GM04503 (cell line): ENCODE measurements at regions not wholly inside any gene's neighbourhood (a gene's known extent, or its start where the extent isn't known, plus 50 kb on each side); places are given as distances from the start of the nearest gene placed in this dataset.
"Not testable (repeated sequence)": the region's sequence is repeated elsewhere in the genome, so short reads cannot be mapped to it uniquely, and the experiment has no call there.

Source experiments
- DNase-seq: peaks from one replicate; pipeline ENCODE4 v3.0.0-alpha.2; 2012; ENCODE audit warnings: low read depth

DNA sequence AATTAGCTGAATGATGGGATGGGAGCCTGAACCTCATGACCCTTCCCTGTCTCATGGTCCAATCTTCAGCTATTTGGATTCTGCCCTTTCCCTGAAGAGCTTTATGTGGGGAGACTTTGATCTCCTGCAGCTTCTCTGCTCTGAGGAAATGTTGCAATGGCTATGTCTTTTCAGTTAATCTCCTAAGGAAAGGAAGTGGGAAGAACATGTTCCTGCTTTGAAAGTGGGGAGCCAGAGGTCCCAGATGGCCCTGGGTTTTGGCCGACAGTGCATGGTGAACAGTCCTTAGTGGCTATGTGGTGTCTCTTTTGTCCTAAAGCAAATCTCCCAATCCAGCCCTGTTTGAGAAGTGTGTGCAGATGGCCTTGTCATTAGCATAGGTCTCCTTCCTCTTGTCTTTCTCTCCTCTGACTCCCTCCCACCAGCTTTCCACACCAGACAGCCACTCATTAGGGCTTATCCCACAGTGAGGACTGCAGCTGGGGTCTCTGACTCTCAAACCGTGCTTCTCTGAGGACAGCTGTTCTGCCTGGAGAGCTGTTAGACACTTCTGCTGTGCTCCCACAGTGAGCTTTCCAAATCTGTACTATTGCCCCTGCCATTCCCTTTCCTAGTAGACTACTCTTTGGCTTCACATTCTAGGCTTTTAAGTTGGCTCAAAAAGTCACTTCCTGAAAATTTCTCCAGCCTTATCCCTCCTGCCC, 365.8 kb upstream of the UMPS start:
- no peak for DNase-seq

DNA sequence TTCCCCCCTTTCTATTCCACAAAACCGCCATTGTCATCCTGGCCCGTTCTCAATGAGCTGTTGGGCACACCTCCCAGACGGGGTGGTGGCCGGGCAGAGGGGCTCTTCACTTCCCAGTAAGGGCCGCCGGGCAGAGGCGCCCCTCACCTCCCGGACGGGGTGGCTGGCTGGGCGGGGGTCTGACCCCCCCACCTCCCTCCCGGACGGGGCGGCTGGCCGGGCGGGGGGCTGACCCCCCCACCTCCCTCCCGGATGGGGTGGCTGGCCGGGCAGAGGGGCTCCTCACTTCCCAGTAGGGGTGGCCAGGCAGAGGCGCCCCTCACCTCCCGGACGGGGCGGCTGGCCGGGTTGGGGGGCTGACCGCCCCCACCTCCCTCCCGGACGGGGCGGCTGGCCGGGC, 363.6 kb upstream of the UMPS start:
- not testable (repeated sequence) for DNase-seq

DNA sequence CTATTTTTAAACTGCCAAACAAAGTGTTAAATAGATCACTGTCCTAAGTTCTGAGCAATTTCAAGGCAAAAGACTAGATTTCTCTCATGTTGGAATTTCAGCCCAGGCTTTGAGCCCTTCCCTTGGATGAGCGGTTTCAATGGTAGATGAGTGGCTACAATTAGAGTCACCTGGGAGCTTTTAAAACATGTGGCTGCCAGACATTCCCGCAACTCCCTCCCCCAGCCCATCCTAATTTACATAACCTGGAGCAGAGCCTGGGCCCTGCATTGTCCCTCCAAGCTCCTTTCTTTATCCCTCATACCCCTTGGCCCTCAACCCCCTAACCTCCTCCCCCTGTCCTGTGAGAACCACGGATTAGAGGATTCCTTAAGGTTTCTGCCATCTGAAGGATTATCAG, 357.5 kb upstream of the UMPS start:
- no peak for DNase-seq

DNA sequence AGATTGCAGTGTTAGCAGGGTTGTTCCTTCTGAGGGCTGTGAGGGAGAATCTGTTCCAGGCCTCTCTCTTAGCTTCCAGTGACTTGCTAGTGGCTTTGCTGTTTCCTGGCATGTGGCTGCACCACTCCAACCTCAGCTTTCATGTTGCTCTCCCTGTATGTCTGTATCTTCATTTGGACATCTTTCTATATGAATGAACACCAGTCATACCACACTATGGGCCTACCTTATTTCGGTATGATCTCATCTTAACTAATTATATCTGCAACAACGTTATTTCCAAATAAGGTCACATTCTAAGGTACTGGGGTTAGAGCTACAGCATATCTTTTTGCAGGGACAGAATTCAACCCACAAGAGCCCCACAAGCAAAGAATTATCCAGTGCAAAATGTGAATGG, 356.7 kb upstream of the UMPS start:
- no peak for DNase-seq

DNA sequence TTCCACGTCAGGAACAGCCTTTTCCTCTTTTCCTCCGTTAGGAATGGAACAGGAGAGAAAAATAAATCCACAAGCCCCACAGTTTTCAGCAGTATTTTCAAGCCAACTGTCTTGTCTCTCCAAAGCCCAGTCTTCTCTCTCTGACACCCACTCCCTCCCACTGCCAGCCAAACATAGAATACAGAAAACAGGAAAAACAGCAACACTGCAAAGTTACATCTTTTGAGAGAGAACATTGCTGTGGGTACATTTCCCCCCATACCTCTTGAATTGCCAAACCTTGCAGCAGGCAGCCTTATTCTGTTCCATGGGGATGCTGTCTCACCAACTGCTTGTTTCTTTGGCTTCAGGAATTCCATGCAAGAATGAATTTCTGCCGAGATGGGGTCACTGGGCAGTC, 355.7 kb upstream of the UMPS start:
- no peak for DNase-seq

DNA sequence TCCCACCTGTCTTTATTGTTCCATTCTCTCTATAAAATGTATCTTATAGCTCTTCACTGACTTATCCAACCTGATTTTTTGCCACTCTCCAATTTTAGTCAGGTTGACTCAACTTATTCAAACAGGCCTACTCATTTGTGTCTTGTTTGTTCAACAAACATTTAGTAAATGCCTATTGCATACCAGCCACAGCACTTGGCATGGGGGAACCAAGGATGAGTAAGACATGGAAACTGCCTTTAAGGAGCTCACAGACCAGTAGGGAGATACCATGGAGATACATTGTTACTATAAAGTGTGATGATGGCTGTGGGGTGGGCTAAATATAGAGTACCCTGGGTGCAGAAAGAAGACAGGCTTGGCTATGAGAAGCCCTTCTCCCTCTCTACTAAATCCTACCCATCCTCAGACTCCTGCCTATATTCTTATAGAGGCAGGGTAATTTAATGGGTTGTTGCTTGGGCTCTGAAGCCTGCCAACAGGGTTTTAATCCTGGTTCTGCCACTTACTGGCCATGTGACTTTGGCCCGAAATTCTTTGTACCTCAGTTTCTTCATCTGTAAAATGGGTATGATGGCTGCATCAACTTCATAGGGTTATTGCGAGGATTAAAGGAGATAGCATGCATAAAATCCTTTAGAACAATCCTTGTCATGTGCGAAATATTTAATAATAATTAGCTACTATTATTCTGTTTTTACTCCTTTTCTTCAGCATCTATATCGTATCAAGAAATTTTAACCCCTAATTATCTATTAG, 348.5 kb upstream of the UMPS start:
- no peak for DNase-seq

DNA sequence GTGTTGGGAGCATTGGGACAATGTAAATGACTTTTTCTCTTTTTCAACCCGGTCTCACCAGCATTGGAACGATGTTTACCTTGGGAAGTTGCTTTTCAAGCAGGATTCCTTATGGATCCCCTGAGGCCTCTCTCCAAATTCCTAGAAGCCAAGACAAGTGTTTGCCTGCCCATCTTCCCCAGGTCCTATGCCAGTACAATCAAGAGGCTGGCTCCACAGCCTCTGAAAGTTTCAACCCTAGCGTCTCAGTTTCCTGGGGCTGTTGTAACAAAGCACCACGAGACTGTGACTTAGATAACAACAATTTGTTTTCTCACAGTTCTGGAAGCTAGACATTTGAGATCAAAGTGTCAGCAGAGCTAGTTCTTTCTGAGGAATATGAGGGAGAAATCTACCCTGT, 347.2 kb upstream of the UMPS start:
- no peak for DNase-seq

DNA sequence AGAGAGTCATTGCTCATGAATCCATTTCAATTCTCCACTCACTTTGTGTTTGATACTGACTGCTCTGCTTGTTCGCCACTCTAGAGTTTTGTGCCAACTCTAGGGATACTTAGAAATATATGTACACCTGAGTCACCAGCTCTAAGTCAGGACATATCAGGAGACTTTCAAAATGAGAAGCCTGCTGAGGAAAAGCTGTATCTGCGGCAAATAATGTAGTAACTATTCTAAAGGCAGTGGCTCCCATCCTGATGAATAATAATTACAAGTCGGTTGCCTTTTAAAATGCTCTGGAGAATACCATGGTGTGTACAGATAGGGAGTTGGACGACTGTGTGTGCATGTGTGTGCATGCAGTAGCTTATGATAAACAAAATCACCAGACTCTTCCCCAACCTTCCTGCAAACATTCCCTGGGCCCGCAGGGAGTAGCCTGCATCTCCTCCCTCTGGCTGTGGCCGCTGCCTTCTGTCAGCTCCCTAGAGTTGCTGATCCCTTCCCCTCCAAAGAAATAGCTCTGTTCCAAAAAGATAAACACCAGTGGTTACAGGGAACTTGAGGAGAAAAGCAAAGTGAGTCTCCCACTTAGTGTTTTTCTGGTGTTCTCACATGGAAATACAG, 346.3 kb upstream of the UMPS start:
- DNase-seq: no peak

DNA sequence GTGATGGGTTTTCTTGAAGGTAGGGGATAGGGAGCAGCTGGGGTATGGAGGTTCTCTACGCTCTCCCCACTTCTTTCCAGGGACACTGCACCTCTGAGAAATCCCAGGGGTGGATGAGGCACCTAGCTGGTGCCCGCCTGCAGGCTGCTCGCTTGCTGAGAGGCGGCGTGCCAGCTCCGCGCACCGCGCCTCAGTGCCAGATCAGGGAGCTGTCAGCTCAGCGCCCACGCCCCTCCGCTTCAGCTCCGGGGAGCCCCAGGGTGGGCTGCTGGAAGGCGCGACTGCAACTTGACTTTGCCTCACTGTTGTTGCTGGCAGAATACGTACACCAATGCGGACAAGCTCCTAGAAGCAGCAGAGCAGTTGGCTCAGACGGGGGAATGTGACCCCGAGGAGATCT, 345.7 kb upstream of the UMPS start:
- no peak for DNase-seq

DNA sequence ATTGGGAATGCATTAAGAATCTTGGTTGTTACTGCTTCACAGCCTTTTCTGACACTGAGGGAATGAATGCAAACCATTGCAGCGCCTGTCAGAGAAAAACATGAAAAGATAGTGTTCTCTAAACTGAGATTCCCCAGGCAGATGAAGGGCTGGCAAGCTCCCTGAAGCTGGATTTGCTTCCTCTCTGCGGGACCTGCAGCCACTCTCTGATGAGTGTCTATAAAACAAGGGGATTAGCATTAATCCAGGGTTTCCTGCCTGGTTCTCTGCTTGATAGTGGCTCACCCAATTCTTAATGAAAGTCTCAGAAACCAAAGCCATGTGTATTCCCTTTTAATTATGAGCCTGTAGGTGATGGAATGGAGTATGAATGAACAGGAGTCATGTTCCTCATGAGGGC, 344.3 kb upstream of the UMPS start:
- DNase-seq: no peak

DNA sequence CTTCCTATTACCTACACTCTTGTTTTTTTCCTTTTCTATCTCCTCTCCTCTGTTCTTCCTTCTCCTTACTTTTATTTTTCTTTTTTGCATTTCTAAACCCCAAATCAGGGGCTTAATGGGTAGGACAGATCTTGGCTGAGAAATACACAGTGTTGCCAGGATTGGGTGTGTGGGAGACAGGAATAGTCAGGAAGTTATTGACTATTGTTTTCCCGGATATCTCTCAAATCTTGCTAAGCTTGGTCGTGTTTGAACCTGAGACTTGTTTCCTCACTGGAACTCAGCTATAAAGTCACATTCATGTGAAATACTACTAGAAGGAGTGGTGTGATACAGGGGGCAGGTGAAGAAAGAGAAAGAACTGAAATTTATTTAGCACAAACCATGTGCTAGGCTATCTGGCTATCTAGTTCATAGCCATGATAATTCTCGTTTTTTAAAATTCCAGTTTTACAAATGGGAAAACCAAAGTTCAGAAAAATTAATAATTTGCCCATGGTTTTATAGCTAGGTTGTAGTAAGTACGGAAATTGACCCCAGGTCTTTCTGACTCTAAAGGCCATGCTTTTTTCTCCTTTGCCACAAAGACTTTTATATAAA, 343.2 kb upstream of the UMPS start:
- DNase-seq: no peak

DNA sequence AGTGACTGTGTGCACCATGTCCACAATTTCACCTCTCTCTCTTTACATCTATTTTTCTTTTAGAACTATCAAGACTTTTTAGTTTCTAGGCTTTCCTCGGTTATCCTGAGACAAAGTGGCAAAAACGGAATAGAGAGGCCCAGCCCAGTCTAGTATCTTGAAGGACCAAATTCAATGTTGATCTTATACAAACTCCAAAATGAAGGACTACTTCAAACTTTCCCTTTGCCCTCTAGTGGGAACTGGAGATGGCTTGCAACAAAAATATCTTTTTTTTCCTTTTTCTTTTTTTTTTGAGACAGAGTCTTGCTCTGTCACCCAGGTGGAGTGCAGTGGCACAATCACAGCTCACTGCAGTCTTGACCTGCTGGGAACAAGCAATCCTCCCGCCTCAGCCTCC, 338.5 kb upstream of the UMPS start:
- no peak for DNase-seq

DNA sequence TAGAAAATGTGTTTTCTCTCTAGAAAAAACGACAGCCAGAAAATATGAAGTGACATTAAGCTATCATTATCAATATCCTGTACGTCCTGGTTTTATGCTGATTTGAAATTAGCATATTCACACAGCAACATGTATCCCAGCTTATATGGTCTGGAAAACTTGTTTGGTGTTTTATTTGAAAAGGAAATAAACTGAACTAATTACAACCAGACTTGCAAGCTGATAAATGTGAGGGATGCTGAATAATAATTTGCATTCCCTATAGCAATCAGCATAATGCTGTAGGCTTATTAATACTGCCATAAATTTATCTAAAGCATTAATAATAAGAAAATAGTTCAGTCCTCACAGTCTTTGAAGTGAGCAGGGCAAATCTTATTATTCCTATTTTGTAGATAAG, 336.9 kb upstream of the UMPS start:
- no peak for DNase-seq

DNA sequence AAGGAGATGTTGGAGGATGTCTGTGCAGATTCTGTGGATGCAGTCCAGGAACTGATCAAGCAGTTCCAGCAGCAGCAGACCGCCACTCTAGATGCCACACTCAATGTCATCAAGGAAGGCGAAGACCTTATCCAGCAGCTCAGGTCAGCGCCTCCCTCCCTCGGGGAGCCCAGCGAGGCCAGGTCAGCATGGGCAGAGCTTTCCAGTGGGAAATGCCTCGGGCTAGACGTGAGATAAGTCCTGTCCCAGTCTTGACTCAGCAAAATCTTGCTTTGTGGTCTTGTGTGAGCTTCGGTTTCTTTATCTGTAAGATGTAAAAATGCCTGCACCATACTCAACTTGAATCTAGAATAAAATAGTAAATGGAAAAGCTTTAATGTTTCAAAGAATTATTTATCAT, 335.1 kb upstream of the UMPS start:
- no peak for DNase-seq

DNA sequence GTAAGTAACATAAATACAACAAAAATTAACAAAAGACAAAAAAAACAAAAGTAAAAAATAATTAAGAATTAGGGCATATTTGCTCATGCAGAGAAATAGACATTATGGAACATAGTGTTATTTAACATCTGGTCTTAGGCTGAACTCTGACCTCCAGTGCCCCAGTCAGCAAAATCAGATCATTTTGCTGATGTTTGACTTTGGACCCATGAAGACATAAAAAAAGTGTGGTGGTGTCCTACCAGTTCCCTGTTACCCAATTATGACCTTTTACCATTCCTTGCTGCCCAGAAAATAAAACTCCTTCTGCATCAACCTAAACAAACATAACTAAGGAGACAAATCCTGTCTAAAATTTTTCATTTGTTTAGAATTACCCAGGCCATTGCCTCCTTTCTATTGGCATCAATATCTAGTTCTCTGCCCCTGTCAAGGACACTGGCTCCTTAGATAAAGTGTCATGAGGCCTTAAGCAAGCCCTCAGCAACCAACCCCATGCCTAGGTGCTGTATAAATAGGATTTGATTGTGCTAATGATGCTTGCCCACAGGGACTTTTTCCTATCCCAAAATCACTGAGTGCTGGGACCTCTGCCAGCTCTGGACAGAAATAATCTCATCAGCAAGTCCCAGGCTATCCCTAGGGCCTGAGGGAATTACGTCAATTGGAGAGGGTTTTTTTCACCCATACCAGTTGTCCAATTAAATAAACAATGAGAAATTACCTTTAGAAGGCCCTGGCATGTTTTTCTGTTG, 334.5 kb upstream of the UMPS start:
- DNase-seq: no peak

DNA sequence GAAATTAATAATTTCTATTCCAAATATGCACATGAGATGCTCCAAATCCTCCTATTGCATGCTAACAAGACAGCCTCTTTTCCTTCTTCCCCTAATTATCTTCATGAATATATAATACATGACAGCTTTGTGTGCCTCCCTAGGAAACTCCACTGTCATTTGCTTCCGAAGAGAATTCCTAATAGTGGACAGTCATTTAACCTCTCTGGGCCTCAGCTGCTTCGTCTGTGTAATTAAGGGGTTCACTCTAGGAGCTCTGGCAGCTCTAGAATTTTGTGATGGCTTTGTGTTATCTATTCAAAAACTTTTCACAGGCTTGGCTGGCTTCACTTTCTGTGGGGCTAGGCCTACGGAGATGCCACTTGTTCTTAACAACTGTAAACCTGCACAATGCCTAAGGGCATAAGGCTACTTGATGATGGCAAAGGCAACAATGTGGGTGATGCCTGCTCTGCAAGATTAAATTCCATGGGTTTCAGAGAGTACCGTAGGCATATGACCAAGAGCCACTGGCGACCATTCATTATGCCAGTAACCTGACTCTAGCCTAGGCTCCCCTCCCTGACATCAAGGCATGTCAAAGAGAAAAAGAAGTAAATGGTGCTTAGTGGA, 333.8 kb upstream of the UMPS start:
- DNase-seq: no peak

DNA sequence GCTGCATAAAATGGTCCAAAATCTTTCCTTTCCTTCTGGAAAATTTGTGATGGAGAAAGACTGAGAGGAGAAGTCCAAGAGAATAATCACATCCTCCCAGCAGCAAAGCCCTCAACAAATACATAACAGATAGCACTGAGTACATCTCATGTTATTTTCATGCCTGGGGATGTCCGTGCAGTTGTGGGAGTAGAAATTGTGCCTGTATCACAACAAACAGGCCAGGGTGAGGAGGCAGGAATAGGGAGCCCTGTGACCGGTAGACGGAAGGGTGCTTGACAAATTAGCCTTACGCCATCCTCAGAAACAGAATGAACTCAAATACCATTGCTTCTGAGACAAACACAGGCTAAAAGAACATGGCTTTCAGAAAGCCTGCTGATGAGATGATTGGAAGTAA, 333.2 kb upstream of the UMPS start:
- DNase-seq: no peak

DNA sequence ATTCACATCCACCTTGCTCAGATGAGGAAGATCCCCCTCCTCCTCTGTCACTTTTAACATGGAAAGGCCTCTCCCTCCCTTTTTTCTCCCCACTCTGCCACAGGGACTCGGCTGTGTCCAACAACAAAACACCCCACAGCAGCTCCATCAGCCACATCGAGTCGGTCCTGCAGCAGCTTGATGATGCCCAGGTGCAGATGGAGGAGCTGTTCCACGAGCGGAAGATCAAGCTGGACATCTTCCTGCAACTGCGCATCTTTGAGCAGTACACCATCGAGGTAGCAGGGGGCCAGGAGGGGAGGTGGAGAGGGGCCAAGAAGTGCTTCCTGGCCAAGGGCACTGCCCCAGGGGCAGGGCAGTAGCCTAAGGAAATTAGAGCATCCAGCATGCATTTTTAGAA, 331.7 kb upstream of the UMPS start:
- DNase-seq: no peak

DNA sequence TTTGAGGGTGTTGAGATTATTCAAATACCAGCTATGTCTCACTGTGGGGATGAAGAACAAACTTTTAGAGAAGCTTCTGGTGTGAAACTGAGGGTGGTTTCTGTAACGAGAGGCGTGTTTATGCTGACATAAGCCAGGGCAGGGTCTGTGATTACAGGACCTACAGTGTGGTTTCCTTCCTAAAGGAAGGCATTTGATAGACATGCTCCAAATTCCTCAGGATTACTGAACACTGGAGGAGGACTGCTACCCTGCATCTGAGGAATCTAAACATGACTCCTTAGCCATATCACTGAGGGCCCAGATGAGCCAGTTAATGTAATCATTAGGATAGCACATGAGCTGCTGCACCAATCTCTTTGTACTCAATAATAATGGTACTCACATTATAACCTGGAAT, 328.4 kb upstream of the UMPS start:
- no peak for DNase-seq

DNA sequence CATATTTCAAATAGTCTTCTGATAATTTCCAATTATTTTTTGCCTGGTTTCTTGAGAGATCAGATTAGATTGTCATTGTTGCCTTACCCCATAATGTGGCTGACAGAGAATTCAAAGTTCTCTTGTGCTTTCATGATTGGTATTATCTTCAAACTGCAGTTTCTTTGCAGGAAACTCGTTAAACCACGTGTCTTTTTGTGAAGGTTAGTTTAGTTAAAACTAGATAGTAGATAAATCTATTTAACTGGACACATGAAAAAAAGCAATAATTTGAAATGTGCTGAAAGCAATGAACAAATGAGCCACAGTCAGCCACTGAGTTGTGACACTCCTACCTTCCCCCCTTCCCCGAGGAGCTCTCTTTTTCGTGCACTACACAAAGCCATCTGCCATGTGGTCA, 327.5 kb upstream of the UMPS start:
- no peak for DNase-seq

DNA sequence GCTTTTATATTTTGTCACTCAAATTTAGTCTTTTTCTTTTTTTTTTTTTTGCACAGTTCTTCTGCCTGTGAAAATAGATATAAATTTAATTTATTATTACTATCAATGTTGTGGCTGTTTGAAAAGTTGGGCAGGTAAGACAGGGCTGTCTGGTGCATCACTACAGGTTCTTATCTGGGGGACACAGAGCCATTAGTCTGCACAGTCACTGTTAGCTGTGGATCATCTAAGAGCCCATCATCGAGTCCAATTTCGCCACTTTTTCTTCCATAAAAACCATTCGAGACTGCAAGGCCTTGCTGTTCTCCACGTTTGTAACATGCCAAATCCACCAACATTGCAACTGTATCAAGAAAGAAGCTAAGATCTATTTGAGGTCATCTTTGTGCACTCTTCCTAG, 325.6 kb upstream of the UMPS start:
- no peak for DNase-seq

DNA sequence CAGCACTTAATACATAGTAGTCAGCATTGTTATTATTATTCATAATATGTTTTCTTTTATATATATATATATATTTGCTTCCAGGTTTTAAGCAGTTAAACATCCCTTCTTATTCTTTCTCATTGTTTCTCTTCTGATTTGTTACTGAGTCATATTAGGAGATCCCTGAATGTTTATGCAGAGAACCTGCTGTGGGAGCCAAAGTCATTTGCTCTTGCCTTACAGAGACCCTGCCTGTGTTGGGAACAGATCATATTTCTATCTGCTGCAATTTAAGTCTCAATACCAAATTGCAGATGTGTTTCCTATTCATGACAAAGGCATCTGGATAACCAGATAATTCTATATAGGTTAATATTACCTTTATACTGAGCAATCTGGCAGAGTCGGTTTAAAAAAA, 323.0 kb upstream of the UMPS start:
- no peak for DNase-seq
